ENCODE measurements at regions not wholly inside any gene's neighbourhood (a gene's known extent, or its start where the extent isn't known, plus 50 kb on each side); places are given as distances from the start of the nearest gene placed in this dataset.

DNA sequence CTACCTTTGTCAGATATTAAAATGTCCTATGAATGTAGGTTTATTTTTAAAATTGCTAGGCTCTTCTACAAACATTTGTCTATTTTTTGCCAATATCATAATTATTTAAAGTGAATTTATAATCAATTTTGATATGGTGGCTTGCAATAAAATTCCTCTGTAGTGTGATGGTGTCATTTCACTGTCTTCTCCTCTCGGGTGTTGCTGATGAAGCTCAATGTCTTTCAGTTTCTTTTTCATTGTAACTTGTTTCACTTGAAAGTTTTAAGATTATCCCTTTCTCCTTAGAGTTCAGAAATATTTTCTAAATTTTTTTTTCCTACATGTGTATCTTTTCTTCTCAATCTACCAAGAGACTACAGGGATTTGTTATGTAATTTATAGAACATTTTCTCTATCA is 267.1 kb upstream of the EDNRB start (continued):
- TF ChIP-seq, protein P1, sequence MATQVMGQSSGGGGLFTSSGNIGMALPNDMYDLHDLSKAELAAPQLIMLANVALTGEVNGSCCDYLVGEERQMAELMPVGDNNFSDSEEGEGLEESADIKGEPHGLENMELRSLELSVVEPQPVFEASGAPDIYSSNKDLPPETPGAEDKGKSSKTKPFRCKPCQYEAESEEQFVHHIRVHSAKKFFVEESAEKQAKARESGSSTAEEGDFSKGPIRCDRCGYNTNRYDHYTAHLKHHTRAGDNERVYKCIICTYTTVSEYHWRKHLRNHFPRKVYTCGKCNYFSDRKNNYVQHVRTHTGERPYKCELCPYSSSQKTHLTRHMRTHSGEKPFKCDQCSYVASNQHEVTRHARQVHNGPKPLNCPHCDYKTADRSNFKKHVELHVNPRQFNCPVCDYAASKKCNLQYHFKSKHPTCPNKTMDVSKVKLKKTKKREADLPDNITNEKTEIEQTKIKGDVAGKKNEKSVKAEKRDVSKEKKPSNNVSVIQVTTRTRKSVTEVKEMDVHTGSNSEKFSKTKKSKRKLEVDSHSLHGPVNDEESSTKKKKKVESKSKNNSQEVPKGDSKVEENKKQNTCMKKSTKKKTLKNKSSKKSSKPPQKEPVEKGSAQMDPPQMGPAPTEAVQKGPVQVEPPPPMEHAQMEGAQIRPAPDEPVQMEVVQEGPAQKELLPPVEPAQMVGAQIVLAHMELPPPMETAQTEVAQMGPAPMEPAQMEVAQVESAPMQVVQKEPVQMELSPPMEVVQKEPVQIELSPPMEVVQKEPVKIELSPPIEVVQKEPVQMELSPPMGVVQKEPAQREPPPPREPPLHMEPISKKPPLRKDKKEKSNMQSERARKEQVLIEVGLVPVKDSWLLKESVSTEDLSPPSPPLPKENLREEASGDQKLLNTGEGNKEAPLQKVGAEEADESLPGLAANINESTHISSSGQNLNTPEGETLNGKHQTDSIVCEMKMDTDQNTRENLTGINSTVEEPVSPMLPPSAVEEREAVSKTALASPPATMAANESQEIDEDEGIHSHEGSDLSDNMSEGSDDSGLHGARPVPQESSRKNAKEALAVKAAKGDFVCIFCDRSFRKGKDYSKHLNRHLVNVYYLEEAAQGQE (IDR thresholded peaks at IDR 0.05; ENCODE audit: unreplicated experiment) = no peak

DNA sequence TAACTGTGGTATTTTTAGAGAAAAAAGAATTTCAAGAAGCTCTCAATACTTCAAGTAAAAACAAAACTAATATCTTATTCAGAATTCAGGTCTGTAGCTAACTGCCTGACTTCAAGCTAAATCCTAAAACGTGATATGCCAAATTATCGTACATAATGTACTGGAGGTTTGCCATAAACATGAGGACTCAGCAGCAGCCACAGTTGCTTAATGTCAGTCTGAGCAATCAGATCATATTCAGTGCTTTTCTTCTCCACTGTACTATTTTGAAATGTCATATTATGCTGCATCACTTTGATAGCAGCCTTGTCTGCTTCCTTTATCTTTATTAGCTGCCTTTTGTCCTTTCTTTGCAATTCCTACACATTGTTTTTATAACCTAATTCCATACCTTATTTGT is 265.1 kb upstream of the EDNRB start:
- peaks cover 6% of the 10 kb centered on the region; the same call in 2 of the 3 replicates for H3K4me1 Mint-ChIP-seq
- Histone ChIP-seq H3K4me2 (no peak overlapping the region), H3K9me2 (ENCODE audit: insufficient read depth) (no peaks in the 10 kb centered on the region), H3K4me1 (ENCODE audit: insufficient read depth) (no peaks in the 10 kb centered on the region), H3K79me2 (replicated peaks; ENCODE audit: insufficient read depth) (no peaks in the 10 kb centered on the region), H3K36me3 (ENCODE audit: insufficient read depth) (no peaks in the 10 kb centered on the region), H3K27me3 (ENCODE audit: insufficient read depth) (no peaks in the 10 kb centered on the region), H3F3A (replicated peaks; ENCODE audit: low read depth) (no peaks in the 10 kb centered on the region), H3K4me3 (no peak overlapping the region), H4K20me1 (replicated peaks; ENCODE audit: insufficient read depth) (no peaks in the 10 kb centered on the region), H3K27ac (ENCODE audit: low read depth) (no peak overlapping the region), H2AFZ (no peak overlapping the region)
- H3K36me3 Mint-ChIP-seq (ENCODE audit: low read depth) = no peaks in the 10 kb centered on the region
- no peak overlapping the region for H3K27ac Mint-ChIP-seq
- H3K27me3 Mint-ChIP-seq (ENCODE audit: insufficient read depth, low read depth, poor library complexity) = no peaks in the 10 kb centered on the region
- no peak overlapping the region for H3K4me3 Mint-ChIP-seq
- no peak for ATAC-seq
- H3K9me3 Mint-ChIP-seq = no peaks in the 10 kb centered on the region; the same call in 2 of the 3 replicates
- no peak for DNase-seq (ENCODE audit: low spot score)
- TF ChIP-seq ZNF114 (CRISPR knock-in tag; IDR thresholded peaks at IDR 0.05) (no peak), JUNB (IDR thresholded peaks at IDR 0.05; ENCODE audit: unreplicated experiment) (no peak), NANOG (IDR thresholded peaks at IDR 0.05; ENCODE audit: borderline replicate concordance) (no peak), EZH2 (IDR thresholded peaks at IDR 0.05; ENCODE audit: low read depth, unreplicated experiment) (no peak), STAT1 (IDR thresholded peaks at IDR 0.05; ENCODE audit: unreplicated experiment) (no peak)
- TF ChIP-seq, protein P1 (IDR thresholded peaks at IDR 0.05; ENCODE audit: unreplicated experiment) = no peak
- TF ChIP-seq, protein P2, sequence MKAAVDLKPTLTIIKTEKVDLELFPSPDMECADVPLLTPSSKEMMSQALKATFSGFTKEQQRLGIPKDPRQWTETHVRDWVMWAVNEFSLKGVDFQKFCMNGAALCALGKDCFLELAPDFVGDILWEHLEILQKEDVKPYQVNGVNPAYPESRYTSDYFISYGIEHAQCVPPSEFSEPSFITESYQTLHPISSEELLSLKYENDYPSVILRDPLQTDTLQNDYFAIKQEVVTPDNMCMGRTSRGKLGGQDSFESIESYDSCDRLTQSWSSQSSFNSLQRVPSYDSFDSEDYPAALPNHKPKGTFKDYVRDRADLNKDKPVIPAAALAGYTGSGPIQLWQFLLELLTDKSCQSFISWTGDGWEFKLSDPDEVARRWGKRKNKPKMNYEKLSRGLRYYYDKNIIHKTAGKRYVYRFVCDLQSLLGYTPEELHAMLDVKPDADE (IDR thresholded peaks at IDR 0.05) = no peak
- TF ChIP-seq, protein P3, sequence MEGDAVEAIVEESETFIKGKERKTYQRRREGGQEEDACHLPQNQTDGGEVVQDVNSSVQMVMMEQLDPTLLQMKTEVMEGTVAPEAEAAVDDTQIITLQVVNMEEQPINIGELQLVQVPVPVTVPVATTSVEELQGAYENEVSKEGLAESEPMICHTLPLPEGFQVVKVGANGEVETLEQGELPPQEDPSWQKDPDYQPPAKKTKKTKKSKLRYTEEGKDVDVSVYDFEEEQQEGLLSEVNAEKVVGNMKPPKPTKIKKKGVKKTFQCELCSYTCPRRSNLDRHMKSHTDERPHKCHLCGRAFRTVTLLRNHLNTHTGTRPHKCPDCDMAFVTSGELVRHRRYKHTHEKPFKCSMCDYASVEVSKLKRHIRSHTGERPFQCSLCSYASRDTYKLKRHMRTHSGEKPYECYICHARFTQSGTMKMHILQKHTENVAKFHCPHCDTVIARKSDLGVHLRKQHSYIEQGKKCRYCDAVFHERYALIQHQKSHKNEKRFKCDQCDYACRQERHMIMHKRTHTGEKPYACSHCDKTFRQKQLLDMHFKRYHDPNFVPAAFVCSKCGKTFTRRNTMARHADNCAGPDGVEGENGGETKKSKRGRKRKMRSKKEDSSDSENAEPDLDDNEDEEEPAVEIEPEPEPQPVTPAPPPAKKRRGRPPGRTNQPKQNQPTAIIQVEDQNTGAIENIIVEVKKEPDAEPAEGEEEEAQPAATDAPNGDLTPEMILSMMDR (conservative IDR thresholded peaks at IDR 0.05; ENCODE audit: low read depth in 2 of 2) = no peak
- TF ChIP-seq, protein P4, sequence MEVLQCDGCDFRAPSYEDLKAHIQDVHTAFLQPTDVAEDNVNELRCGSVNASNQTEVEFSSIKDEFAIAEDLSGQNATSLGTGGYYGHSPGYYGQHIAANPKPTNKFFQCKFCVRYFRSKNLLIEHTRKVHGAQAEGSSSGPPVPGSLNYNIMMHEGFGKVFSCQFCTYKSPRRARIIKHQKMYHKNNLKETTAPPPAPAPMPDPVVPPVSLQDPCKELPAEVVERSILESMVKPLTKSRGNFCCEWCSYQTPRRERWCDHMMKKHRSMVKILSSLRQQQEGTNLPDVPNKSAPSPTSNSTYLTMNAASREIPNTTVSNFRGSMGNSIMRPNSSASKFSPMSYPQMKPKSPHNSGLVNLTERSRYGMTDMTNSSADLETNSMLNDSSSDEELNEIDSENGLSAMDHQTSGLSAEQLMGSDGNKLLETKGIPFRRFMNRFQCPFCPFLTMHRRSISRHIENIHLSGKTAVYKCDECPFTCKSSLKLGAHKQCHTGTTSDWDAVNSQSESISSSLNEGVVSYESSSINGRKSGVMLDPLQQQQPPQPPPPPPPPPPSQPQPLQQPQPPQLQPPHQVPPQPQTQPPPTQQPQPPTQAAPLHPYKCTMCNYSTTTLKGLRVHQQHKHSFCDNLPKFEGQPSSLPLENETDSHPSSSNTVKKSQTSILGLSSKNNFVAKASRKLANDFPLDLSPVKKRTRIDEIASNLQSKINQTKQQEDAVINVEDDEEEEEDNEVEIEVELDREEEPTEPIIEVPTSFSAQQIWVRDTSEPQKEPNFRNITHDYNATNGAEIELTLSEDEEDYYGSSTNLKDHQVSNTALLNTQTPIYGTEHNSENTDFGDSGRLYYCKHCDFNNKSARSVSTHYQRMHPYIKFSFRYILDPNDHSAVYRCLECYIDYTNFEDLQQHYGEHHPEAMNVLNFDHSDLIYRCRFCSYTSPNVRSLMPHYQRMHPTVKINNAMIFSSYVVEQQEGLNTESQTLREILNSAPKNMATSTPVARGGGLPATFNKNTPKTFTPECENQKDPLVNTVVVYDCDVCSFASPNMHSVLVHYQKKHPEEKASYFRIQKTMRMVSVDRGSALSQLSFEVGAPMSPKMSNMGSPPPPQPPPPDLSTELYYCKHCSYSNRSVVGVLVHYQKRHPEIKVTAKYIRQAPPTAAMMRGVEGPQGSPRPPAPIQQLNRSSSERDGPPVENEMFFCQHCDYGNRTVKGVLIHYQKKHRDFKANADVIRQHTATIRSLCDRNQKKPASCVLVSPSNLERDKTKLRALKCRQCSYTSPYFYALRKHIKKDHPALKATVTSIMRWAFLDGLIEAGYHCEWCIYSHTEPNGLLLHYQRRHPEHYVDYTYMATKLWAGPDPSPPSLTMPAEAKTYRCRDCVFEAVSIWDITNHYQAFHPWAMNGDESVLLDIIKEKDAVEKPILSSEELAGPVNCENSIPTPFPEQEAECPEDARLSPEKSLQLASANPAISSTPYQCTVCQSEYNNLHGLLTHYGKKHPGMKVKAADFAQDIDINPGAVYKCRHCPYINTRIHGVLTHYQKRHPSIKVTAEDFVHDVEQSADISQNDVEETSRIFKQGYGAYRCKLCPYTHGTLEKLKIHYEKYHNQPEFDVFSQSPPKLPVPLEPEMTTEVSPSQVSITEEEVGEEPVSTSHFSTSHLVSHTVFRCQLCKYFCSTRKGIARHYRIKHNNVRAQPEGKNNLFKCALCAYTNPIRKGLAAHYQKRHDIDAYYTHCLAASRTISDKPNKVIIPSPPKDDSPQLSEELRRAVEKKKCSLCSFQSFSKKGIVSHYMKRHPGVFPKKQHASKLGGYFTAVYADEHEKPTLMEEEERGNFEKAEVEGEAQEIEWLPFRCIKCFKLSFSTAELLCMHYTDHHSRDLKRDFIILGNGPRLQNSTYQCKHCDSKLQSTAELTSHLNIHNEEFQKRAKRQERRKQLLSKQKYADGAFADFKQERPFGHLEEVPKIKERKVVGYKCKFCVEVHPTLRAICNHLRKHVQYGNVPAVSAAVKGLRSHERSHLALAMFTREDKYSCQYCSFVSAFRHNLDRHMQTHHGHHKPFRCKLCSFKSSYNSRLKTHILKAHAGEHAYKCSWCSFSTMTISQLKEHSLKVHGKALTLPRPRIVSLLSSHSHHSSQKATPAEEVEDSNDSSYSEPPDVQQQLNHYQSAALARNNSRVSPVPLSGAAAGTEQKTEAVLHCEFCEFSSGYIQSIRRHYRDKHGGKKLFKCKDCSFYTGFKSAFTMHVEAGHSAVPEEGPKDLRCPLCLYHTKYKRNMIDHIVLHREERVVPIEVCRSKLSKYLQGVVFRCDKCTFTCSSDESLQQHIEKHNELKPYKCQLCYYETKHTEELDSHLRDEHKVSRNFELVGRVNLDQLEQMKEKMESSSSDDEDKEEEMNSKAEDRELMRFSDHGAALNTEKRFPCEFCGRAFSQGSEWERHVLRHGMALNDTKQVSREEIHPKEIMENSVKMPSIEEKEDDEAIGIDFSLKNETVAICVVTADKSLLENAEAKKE (CRISPR knock-in tag; IDR thresholded peaks at IDR 0.05) = no peak

Data from GM23338 (cell line).